ENCODE measurements at regions not wholly inside any gene's neighbourhood (a gene's known extent, or its start where the extent isn't known, plus 50 kb on each side); places are given as distances from the start of the nearest gene placed in this dataset.

GRCh38 chr5:119792161-119792799, 162.9 kb downstream of the FAM170A start:
- no peak for DNase-seq

DNA sequence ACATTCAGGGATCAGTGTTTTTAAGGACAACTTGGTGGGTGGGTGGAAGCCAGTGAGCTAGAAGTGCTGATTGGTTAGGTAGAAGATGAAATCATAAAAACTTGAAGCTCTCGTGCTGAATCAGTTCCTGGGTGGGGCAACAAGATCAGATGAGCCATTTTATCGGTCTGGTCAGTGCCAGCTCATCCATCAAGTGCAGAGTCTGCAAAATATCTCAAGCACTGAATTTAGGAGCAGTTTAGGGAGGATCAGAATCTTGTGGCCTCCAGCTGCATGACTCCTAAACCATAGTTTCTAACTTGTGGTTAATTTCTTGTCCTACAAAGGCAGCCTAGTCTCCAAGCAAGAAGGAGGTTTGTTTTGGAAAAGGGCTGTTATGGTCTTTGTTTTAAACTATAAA, 166.4 kb downstream of the FAM170A start:
- DNase-seq = no peak

DNA sequence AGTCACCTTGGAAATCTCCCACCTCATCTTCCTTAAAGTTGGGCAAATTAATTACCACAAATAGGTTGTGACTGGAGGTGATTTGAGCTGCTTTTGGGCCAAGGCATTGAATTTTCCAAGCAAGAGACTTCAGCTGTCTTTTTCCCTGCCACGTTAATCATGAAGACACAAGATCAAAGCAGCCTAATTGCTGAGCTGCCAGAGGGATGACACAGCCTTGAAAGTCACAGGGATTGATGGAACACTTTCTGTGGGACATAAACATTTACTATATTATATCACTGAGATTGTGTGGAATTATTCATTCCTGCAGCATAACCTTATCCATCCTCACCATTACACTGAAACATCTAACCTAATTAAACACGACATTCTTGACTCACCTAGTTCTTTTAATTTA, 172.2 kb downstream of the FAM170A start:
- DNase-seq = no peak

GRCh38 chr5:119808024-119808423, 178.7 kb downstream of the FAM170A start:
- DNase-seq = no peak

DNA sequence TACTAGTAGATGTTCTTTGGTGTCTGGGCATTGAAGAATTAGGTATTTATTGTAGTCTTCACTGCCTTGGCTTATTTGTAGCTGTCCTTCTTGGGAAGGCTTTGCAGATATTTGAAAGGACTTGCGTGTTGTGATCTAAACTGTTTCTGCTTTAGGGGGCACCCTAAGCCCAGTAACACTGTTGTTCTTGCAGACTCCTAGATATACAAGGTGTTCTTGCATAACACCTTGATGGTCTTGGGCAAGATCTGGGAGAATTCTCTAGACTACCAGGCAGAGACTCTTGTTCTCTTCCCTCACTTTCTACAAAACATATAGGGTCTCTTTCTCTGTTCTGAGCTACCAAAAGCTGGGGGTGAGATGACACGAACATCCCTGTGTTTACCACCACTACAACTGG, 179.1 kb downstream of the FAM170A start:
- no peak for DNase-seq

GRCh38 chr5:119810217-119810616, 180.9 kb downstream of the FAM170A start:
- DNase-seq = no peak

GRCh38 chr5:119811458-119811857, 182.1 kb downstream of the FAM170A start:
- DNase-seq = no peak

DNA sequence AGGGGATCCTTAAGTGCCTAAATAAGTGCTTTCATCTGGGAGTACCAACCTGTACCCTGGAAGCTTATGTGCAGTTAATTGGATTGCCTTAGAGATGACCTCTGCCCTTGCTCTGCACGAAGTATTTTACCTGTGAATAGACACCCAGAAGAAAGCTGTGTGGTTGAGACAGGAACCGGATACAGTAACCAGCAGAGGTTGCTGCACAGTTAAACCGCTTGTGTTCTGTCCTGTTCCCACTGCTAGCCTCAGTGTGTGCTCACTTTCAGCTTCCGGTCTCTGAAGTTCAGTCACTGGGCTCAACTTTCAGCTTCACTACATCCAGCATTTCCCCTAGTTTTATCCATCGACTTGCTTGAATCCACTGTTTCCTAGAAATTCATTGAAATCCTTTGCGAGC, 185.3 kb downstream of the FAM170A start:
- no peak for DNase-seq

GRCh38 chr5:119816055-119816454, 186.7 kb downstream of the FAM170A start:
- no peak for DNase-seq

GRCh38 chr5:119820016-119820415, 190.7 kb downstream of the FAM170A start:
- no peak for DNase-seq

DNA sequence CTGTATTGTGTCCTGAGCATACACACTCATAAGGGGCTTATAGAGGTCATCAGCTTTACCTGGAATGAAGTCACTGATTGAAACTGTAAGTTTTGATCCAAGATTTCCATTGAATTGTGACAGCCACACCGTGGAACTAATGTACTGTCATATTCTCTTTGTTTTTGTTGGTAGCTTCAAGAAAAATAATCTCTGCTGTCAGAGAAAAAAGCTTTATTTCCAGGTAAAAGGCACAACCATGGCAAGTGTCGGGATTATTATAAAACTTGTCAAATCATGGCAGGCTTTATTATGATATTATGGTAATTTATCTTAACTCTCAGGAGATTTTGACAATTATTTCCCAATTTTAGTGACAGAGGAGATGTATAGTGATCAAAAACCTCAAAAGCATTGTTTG, 191.2 kb downstream of the FAM170A start:
- DNase-seq = no peak

DNA sequence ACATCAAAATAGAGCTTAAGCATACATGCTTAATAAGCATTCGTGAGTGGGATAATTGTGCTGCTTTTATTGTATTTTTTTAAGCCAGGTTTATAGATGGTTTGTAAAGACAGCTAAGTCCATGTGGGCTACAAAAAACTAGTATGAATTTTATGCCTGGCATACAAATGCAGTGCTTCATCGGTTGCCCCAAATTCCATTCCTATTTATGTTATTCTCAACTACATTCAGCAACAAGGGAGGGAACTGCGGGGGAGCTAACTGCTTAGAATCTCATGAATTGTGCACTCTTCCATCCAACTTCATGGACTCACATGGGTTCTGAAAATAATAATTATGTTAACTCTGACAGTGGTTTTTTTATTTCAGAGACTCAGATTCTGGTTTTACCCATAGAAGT, 199.2 kb downstream of the FAM170A start:
- no peak for DNase-seq

DNA sequence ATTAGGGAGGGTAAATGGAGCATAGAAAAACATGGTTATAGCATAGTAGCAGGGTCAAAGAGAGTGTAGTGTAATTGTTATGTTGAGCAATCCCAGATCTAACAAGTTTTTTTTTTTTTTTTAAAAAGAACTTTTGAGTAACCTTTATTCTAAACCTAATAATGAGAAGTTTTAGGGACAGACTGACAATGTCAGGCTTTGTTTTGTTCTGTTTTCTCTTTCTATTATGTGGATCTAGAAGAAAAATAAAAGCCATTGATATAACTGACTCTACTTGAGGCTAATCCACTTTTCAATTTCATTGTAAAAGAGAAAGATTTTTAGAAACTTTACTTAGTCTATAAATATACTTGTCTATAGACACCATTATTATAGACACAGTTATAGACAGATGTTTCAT, 200.0 kb downstream of the FAM170A start:
- no peak for DNase-seq

DNA sequence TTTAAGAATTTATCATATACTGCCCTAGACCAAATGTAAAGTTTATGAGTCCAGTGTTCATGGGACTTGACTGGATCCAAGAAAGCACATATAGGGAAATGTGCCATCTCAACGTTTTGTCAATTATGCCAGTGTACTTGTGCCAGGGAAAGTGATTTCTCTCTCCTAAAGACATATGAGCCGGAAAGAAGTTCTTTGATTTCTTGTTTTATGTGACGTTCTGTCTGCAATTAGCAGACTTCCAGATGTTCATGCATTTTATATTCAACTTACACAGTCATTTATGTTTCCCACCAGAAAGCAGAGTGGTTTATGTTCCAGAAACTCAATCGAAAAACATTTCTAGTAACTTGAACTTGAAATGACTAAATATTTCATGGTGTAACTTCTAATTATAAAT, 203.8 kb downstream of the FAM170A start:
- no peak for DNase-seq

DNA sequence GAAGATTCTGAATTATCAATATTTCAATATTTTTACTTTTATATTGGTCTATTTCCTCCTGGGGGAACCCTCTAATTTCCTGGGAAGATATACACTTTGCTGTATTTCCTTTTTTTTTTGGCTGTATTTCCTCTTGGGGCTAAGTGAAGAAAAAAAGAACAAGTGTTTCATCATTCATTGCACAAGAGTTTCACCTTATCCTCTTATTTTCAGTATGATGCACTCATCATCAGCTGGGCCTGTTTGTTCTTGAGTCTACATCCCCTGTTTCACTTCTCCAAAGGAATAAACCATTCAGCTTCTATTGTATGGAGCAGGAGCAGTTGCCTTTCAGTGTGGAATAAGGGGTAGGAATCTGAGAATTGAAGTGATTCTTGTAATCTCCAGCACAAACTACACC, 210.8 kb downstream of the FAM170A start:
- no peak for DNase-seq

DNA sequence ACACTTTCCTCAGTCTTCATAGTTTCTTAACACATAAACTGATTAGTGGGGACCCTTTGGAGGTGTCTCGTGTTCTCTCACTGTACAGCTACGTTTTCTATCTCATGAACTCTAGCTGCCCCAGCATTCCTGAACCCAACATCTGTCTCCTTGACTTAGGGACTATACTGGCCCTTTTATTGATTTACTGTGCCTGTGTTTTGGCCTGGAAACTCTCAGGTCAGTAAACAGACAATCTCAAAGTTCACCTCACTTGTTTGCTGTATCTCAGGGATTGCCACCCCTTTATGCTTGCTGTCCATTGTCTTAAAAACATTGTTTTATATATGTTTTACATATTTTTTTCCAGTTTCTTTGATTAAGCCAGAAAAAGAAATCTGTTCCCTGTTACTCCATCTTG, 222.8 kb downstream of the FAM170A start:
- DNase-seq = no peak

GRCh38 chr5:119860463-119860862, 231.1 kb downstream of the FAM170A start:
- DNase-seq = no peak

- DNase-seq = no peak
Measured at GRCh38 chr5:119862619-119863018, 233.3 kb downstream of the FAM170A start.

- no peak for DNase-seq
Measured at GRCh38 chr5:119864286-119864685, 234.9 kb downstream of the FAM170A start.

DNA sequence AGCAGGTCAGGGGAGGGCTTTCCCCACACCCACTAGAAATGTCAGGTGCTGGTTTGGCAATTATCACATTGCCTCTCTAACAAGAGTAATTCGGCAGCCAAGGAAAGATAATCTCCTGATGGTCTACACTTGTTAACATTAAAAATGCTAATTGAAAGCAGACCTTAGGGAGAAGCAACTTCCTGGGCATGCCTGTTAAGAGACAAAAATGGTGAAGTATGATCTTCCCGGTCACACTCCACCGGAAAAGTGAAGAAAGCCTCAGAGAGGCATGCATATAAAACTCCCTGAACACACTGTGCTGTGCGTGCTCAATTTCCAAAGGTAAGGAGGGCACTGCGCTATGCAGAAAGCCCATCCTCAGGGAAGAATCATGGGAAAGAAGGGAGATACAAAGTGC, 244.3 kb downstream of the FAM170A start:
- no peak for DNase-seq

DNA sequence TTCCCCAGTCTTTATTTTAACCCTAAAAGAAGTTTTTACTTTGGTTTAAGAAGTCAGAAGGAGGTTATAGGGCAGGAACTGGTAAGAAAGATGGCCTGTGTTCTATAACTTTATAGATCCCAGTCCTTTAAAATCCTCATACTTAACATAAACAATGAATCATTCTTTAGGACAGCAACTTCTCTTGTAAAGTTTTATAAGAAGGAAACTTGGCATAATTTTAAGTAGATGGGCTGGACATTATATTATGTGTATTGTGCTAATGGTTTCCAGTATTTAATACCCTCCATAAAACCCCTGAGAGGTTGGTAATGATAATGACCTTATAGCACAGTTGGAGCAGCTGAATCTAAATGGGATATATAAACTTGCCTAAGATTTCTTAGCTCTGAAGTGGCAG, 247.2 kb downstream of the FAM170A start:
- no peak for DNase-seq

DNA sequence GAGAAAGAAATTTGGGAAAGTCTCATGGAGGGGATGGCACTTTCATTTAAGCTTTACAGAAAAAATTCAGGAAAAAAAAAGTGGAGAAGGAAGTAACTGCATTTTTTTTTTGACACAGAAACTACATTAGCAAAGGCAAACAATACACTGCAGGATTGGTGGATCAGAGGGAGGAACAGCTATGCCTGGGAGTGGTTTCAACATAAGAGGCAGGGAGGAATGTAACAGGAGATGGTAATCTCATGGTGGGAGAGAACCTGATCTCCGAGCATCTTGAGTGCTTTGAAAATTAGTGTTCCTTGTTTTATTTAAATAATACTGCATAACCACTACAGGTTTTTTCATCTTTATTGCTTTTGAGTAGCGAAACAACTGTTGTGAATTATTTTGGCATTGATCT, 249.4 kb downstream of the FAM170A start:
- no peak for DNase-seq

DNA sequence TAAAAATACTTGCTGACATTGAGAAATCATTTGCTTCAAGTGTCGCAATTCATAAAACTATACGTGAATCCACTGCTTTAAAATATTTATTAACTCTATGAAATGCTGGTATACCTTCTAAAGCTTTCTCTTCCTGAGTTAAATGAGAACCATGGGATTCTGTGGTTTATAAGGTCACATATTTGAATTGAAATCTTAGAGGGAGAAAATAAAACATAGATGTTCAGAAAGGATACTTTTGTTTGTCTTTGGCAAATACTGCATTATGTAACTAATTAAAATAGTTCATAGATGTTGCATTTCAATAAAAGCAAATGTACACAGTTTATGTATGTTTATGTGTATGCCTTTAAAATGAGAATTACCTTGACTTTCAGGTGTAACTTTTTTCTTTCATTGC, 250.1 kb downstream of the FAM170A start:
- DNase-seq = no peak

DNA sequence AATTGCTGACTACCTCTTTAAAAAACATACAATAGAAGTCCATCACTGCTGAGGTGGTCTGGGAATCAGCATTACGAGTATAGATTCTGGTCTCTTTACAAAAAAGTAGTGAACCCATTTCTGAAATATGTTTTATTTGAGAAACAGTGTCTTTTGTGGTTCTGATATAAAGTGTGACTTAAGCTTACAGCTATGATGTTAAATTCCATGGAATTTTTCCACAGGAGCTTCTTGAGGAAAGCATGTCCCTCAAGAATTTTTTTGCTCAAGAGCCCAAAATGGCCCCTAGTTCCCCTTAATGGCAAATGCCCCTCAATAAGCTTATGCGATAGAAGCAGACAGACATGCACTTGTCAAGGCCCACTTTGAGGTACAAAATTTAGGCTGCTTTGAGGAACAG, 265.7 kb downstream of the FAM170A start:
- DNase-seq = no peak

DNA sequence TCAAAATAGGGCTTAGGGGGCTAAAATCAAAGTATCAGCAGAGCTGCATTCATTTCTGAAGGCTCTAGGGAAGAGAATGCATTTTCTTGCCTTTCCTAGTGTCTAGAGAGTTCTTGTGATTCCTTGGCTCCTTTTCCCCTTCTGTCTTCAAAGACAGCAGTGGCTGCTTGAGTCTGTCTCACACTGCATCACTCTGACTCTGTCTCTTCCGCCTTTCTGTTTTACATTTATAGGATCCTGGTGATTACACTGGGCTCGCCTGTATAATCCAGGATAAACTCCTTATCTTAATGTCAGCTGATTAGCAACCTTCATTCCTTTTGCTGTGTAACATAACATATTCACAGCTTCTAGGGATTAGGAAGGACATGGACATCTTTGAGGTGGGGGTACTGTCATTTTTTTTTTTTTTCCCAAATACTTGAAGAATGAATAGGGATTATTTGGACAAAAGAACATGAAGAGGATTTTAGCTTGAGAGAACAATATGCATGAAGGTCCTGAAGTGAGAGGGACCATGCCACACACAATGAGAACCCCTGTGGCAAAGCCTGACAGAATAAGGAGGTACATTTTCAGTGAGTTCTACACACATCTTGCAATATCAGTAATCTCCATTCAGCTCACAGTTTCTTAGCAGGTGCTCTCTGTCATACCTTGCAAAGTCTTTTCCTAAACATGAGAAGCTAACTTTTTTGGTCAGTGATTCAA, 267.6 kb downstream of the FAM170A start:
- DNase-seq = no peak

Measured in CD4-positive, alpha-beta T cell treated with Interleukin-17A for 4 hours (primary cell).